Endothelial cell (in vitro differentiated cells): ENCODE measurements at regions not wholly inside any gene's neighbourhood (a gene's known extent, or its start where the extent isn't known, plus 50 kb on each side); places are given as distances from the start of the nearest gene placed in this dataset.

Source experiments
- DNase-seq: peaks from one replicate; pipeline ENCODE4 v3.0.0; 2021; ENCODE audit warnings: low spot score
- H3K27ac Mint-ChIP-seq: one replicate; pipeline ENCODE4 v1.8.0; 2021; ENCODE audit warnings: mixed read lengths, inconsistent platforms; ENCODE audit not compliant: unreplicated experiment
- H3K27me3 Mint-ChIP-seq: one replicate; pipeline ENCODE4 v1.8.0; 2021; ENCODE audit warnings: mild to moderate bottlenecking, moderate library complexity, mixed read lengths, inconsistent platforms; ENCODE audit not compliant: unreplicated experiment
- H3K36me3 Mint-ChIP-seq: one replicate; pipeline ENCODE4 v1.8.0; 2021; ENCODE audit warnings: mild to moderate bottlenecking, low read depth, mixed read lengths, inconsistent platforms; ENCODE audit not compliant: unreplicated experiment
- H3K4me1 Mint-ChIP-seq: one replicate; pipeline ENCODE4 v1.8.0; 2021; ENCODE audit warnings: mild to moderate bottlenecking, mixed read lengths, inconsistent platforms; ENCODE audit not compliant: unreplicated experiment
- H3K4me3 Mint-ChIP-seq: one replicate; pipeline ENCODE4 v1.8.0; 2021; ENCODE audit warnings: mild to moderate bottlenecking, mixed read lengths, inconsistent platforms; ENCODE audit not compliant: unreplicated experiment
- H3K9me3 Mint-ChIP-seq: one replicate; pipeline ENCODE4 v1.8.0; 2021; ENCODE audit warnings: mixed read lengths, inconsistent platforms; ENCODE audit not compliant: unreplicated experiment
- TF ChIP-seq, protein P1 (sequence below): fragments of 200-600 bp; sonication (generic); IDR thresholded peaks from one replicate; pipeline ENCODE4 v1.5.0; 2021; ENCODE audit warnings: antibody characterized with exemption; ENCODE audit not compliant: unreplicated experiment

DNA sequence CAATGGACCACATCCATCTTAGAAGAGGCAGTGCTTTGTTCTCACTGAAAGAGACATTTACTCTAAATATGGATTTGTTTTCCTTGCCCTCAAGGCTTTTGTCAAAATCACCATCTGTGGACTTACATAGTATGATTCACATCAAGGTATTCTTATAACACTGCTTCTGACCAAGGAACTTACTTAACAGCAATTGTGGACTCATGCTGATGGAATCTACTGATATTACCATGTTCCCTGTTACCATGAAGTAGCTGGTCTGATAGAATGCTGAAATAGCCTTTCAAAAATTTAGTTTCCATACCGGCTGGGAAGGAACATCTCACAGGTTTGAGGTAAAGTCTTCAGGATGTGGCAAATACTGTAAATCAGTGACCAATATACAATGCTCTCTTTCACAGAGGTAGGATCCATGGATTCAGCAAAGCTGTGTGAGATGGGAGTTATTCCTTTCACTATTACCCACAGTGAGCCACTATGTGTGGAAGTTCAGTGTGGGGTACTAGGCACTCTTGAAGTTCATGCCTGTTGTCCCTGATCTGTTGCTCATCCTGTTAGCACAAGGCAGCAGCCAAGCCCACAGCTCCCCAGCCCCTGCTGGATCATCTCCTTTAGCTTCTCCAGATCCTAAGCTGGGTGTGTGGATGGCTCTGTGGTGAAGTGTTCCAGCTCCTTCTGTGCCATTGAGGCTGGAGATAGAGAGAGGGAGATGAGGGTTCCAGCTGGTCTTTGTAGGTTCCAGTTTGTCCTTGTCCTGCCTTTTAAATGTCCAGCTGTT is 126.4 kb downstream of the ATP23 start:
- H3K27me3 Mint-ChIP-seq, result no peaks in the 10 kb centered on the region
- TF ChIP-seq, protein P1, sequence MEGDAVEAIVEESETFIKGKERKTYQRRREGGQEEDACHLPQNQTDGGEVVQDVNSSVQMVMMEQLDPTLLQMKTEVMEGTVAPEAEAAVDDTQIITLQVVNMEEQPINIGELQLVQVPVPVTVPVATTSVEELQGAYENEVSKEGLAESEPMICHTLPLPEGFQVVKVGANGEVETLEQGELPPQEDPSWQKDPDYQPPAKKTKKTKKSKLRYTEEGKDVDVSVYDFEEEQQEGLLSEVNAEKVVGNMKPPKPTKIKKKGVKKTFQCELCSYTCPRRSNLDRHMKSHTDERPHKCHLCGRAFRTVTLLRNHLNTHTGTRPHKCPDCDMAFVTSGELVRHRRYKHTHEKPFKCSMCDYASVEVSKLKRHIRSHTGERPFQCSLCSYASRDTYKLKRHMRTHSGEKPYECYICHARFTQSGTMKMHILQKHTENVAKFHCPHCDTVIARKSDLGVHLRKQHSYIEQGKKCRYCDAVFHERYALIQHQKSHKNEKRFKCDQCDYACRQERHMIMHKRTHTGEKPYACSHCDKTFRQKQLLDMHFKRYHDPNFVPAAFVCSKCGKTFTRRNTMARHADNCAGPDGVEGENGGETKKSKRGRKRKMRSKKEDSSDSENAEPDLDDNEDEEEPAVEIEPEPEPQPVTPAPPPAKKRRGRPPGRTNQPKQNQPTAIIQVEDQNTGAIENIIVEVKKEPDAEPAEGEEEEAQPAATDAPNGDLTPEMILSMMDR, result no peak
- H3K4me3 Mint-ChIP-seq, result no peak overlapping the region
- no peak for DNase-seq
- H3K27ac Mint-ChIP-seq, result no peak overlapping the region
- no peaks in the 10 kb centered on the region for H3K9me3 Mint-ChIP-seq
- H3K4me1 Mint-ChIP-seq, result no peaks in the 10 kb centered on the region
- H3K36me3 Mint-ChIP-seq, result no peaks in the 10 kb centered on the region

DNA sequence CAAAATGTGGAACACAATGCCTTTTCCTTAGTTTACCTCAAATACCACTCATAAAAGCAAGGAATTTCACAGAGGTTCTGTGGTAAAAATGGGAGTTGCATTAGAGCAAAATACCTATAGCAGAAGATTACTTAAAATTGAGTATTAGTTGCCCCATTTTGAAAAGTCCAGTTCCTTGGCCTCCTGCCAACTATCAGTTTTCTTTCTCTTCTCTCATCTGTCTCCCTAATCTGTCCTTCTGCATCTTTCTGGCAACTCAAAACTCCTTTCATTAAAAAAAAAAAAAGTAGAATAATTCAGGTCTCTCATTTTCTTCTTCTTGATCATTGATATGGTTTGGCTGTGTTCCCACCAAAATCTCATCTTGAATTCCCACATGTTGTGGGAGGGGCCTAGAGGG is 127.3 kb downstream of the ATP23 start:
- Mint-ChIP-seq H3K36me3 (no peaks in the 10 kb centered on the region), H3K4me1 (no peaks in the 10 kb centered on the region), H3K27me3 (no peaks in the 10 kb centered on the region), H3K9me3 (no peaks in the 10 kb centered on the region), H3K27ac (no peak overlapping the region), H3K4me3 (no peak overlapping the region)
- no peak for DNase-seq
- TF ChIP-seq, protein P1, result no peak

DNA sequence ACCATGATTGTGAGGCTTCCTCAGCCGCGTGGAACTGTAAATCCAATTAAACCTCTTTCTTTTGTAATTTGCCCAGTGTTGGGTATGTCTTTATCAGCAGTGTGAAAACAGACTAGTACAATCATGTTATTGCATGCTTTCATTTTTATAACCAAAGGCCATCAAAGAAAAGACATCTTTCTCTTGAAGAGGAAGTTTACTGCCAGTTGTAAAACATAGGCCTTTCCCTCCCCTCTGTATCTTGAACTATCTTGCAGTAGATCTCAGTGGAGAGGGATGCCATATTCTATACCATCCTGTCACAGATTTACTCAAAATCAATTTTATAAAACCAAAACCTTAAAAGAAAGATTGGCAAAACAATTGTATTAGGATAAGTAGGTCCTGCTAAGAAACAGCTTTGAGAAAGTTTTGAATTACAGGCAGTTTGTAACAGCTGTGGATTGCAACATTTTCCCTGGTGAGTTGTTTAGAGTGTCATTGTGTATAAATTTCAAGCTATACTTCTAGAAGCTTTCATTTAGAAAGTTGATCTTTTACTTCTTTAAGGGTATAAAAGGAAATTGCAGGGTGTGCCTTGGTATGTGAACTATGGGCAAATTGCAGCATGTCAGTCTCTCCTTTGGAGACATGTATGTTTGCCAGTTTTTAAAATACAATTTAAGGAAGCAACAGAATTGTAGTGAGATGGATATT is 128.0 kb downstream of the ATP23 start:
- no peak overlapping the region for H3K4me3 Mint-ChIP-seq
- TF ChIP-seq, protein P1, result no peak
- no peak for DNase-seq
- H3K27ac Mint-ChIP-seq, result no peak overlapping the region
- no peaks in the 10 kb centered on the region for H3K36me3 Mint-ChIP-seq
- H3K9me3 Mint-ChIP-seq, result no peaks in the 10 kb centered on the region
- no peaks in the 10 kb centered on the region for H3K4me1 Mint-ChIP-seq
- H3K27me3 Mint-ChIP-seq, result peaks cover 2% of the 10 kb centered on the region

DNA sequence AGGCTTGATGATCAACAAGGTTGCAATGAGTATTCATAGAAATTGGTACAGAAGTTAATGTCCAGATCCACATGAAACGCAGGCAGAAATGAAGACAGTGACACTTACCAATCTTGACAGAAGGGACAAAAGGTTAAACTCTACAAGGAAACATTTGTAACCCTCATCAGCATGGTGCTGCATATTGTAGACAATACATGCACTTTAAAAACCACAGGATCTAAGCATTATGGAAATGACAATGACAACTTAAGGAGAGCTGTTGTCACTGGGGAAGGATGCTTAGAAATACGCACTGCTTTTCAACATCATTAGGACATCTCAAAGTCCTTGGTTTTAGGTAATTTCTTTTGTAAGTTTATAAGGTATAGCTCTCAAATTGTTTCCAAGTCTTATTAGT is 130.6 kb downstream of the ATP23 start:
- DNase-seq, result no peak
- H3K4me3 Mint-ChIP-seq, result no peak overlapping the region
- TF ChIP-seq, protein P1, result no peak
- no peak overlapping the region for H3K27ac Mint-ChIP-seq
- H3K9me3 Mint-ChIP-seq, result no peaks in the 10 kb centered on the region
- no peaks in the 10 kb centered on the region for H3K4me1 Mint-ChIP-seq
- H3K27me3 Mint-ChIP-seq, result peaks cover 2% of the 10 kb centered on the region
- no peaks in the 10 kb centered on the region for H3K36me3 Mint-ChIP-seq

DNA sequence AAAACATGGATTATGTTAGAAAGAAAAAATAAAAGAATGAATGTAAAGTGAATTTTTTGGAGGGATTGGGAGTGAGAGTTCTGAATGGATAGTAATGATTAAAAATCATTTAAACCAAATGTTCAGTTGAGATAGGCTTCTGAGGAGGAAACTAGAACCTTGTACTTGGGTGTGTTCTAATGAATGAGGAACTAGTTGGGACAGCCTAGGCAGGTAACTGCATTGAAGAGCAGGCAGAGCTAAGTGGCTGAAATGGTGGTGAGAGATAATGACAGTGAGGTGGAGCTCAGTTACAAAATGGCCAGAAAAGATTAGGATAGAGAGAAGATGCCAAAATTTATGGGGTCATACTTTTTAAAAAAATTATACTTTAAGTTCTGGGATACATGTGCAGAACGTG is 132.9 kb downstream of the ATP23 start:
- Mint-ChIP-seq H3K27ac (no peak overlapping the region), H3K27me3 (peaks cover 2% of the 10 kb centered on the region), H3K36me3 (no peaks in the 10 kb centered on the region), H3K9me3 (no peaks in the 10 kb centered on the region), H3K4me1 (no peaks in the 10 kb centered on the region), H3K4me3 (no peak overlapping the region)
- DNase-seq, result no peak
- TF ChIP-seq, protein P1, result no peak
